GM23338 (cell line): ENCODE measurements at regions not wholly inside any gene's neighbourhood (a gene's known extent, or its start where the extent isn't known, plus 50 kb on each side); places are given as distances from the start of the nearest gene placed in this dataset.

ENCODE experiments used
- ATAC-seq: fragments of 200-7000 bp; cut with Tn5 transposase; 3 replicates; pipeline ENCODE4 v1.9.1; 2020
- DNase-seq: peaks from one replicate; pipeline ENCODE4 v3.0.0-alpha.2; 2015; ENCODE audit warnings: low spot score
- H2AFZ ChIP-seq: fragments of 200-600 bp; sonication (generic); 2 replicates; pipeline ENCODE4 v1.8.0; 2016; ENCODE audit warnings: antibody characterized with exemption, mild to moderate bottlenecking, moderate library complexity
- H3F3A ChIP-seq: fragments of 200-600 bp; sonication (generic); replicated peaks from 2 replicates; pipeline ENCODE4 v1.8.0; 2017; ENCODE audit warnings: antibody characterized with exemption, mixed run types, low read depth
- H3K27ac ChIP-seq: fragments of 200-600 bp; sonication (generic); 2 replicates; pipeline ENCODE4 v1.6.1; 2016; ENCODE audit warnings: low read depth
- H3K27me3 ChIP-seq: fragments of 200-600 bp; sonication (generic); 2 replicates; pipeline ENCODE4 v1.8.0; 2016; ENCODE audit warnings: mild to moderate bottlenecking, mixed run types, moderate library complexity; ENCODE audit not compliant: insufficient read depth
- H3K36me3 ChIP-seq: fragments of 200-600 bp; sonication (generic); 2 replicates; pipeline ENCODE4 v1.8.0; 2016; ENCODE audit warnings: mild to moderate bottlenecking; ENCODE audit not compliant: insufficient read depth
- H3K4me1 ChIP-seq: fragments of 200-600 bp; sonication (generic); 2 replicates; pipeline ENCODE4 v1.8.0; 2016; ENCODE audit warnings: mild to moderate bottlenecking, moderate library complexity; ENCODE audit not compliant: insufficient read depth
- H3K4me2 ChIP-seq: fragments of 200-600 bp; sonication (generic); 2 replicates; pipeline ENCODE4 v1.7.1; 2017; ENCODE audit warnings: mixed run types
- H3K4me3 ChIP-seq: fragments of 200-600 bp; sonication (generic); 2 replicates; pipeline ENCODE4 v1.6.1; 2016; ENCODE audit warnings: mixed run types
- H3K79me2 ChIP-seq: fragments of 200-600 bp; sonication (generic); replicated peaks from 2 replicates; pipeline ENCODE4 v1.8.0; 2017; ENCODE audit warnings: mild to moderate bottlenecking; ENCODE audit not compliant: insufficient read depth
- H3K9me2 ChIP-seq: fragments of 200-600 bp; sonication (generic); 2 replicates; pipeline ENCODE4 v1.8.0; 2017; ENCODE audit not compliant: insufficient read depth
- H4K20me1 ChIP-seq: fragments of 200-600 bp; sonication (generic); replicated peaks from 2 replicates; pipeline ENCODE4 v1.8.0; 2017; ENCODE audit warnings: mild to moderate bottlenecking; ENCODE audit not compliant: insufficient read depth
- H3K27ac Mint-ChIP-seq: 2 replicates; pipeline ENCODE4 v1.8.0; 2020; ENCODE audit warnings: inconsistent platforms, mild to moderate bottlenecking, moderate library complexity, mixed read lengths
- H3K27me3 Mint-ChIP-seq: 3 replicates; pipeline ENCODE4 v1.8.0; 2022; ENCODE audit warnings: low read depth, mild to moderate bottlenecking, moderate library complexity, mixed read lengths, inconsistent platforms; ENCODE audit not compliant: insufficient read depth, poor library complexity
- H3K36me3 Mint-ChIP-seq: 3 replicates; pipeline ENCODE4 v1.8.0; 2021; ENCODE audit warnings: low read depth, mild to moderate bottlenecking, inconsistent platforms, moderate library complexity, mixed read lengths
- H3K4me1 Mint-ChIP-seq: 3 replicates; pipeline ENCODE4 v1.8.0; 2020; ENCODE audit warnings: mild to moderate bottlenecking, inconsistent platforms, mixed read lengths
- H3K4me3 Mint-ChIP-seq: 3 replicates; pipeline ENCODE4 v1.8.0; 2021; ENCODE audit warnings: moderate library complexity, mild to moderate bottlenecking, inconsistent platforms, mixed read lengths
- H3K9me3 Mint-ChIP-seq: 3 replicates; pipeline ENCODE4 v1.8.0; 2020; ENCODE audit warnings: moderate library complexity, mild to moderate bottlenecking, inconsistent platforms, mixed read lengths
- CREB1 ChIP-seq: fragments of 250-450 bp; sonication (Bioruptor Pico); IDR thresholded peaks from 2 replicates; pipeline ENCODE4 v1.5.0; 2020; ENCODE audit warnings: low read depth, mild to moderate bottlenecking, moderate library complexity
- CTCF ChIP-seq, 2 experiments: fragments of 200-600 bp in 1 of 2; sonication (generic) in 1 of 2; conservative IDR thresholded peaks; 2 replicates each; pipeline versions ENCODE4 v1.5.1 to v1.6.1; 2016 to 2017; ENCODE audit warnings: antibody characterized with exemption in 2 of 2, low read depth in 2 of 2, mild to moderate bottlenecking in 2 of 2, moderate library complexity in 1 of 2
- ETS1 ChIP-seq: IDR thresholded peaks from 2 replicates; pipeline ENCODE4 v1.6.1; 2016; ENCODE audit warnings: antibody characterized with exemption
- EZH2 ChIP-seq: fragments of 200-600 bp; sonication (generic); IDR thresholded peaks from one replicate; pipeline ENCODE4 v1.8.0; 2017; ENCODE audit warnings: antibody characterized with exemption, mild to moderate bottlenecking, low read depth; ENCODE audit not compliant: unreplicated experiment
- EZH2phosphoT487 ChIP-seq: fragments of 200-600 bp; sonication (generic); IDR thresholded peaks from one replicate; pipeline ENCODE4 v1.8.1; 2018; ENCODE audit warnings: antibody characterized with exemption; ENCODE audit not compliant: unreplicated experiment
- JUNB ChIP-seq: IDR thresholded peaks from one replicate; pipeline ENCODE4 v1.6.1; 2016; ENCODE audit warnings: antibody characterized with exemption; ENCODE audit not compliant: unreplicated experiment
- POLR2AphosphoS5 ChIP-seq: IDR thresholded peaks from 2 replicates; pipeline ENCODE4 v1.6.1; 2016; ENCODE audit warnings: antibody characterized with exemption, low read depth
- REST ChIP-seq: IDR thresholded peaks from one replicate; pipeline ENCODE4 v1.6.1; 2018; ENCODE audit warnings: antibody characterized with exemption; ENCODE audit not compliant: unreplicated experiment
- STAT1 ChIP-seq: IDR thresholded peaks from one replicate; pipeline ENCODE4 v1.6.1; 2016; ENCODE audit warnings: antibody characterized with exemption; ENCODE audit not compliant: unreplicated experiment
- ZNF114 ChIP-seq: fragments of 250-450 bp; sonication (Bioruptor Pico); IDR thresholded peaks from 2 replicates; pipeline ENCODE4 v1.5.0; 2020; ENCODE audit warnings: mild to moderate bottlenecking, moderate library complexity
- ZNF331 ChIP-seq: fragments of 250-450 bp; sonication (Bioruptor Pico); IDR thresholded peaks from 2 replicates; pipeline ENCODE4 v1.5.0; 2020; ENCODE audit warnings: low read depth, mild to moderate bottlenecking, moderate library complexity
- ZNF462 ChIP-seq: fragments of 250-450 bp; sonication (Bioruptor Pico); IDR thresholded peaks from 2 replicates; pipeline ENCODE4 v1.5.0; 2020; ENCODE audit warnings: mild to moderate bottlenecking, moderate library complexity

GRCh38 chr12:84553331-84554117, 359.1 kb downstream of the SLC6A15 start:
- Mint-ChIP-seq H3K9me3 (no peaks in the 10 kb centered on the region), H3K36me3 (no peaks in the 10 kb centered on the region), H3K27me3 (no peaks in the 10 kb centered on the region), H3K4me1 (no peaks in the 10 kb centered on the region), H3K27ac (no peak overlapping the region), H3K4me3 (no peak overlapping the region)
- TF ChIP-seq EZH2phosphoT487 (no peak), CREB1 (CRISPR knock-in tag) (no peak), EZH2 (no peak), REST (no peak), ZNF462 (CRISPR knock-in tag) (no peak), STAT1 (no peak), JUNB (no peak), ZNF331 (no peak), CTCF (conservative IDR thresholded peaks at IDR 0.05; ENCODE audit: low read depth in 2 of 2) (no peak), ZNF114 (CRISPR knock-in tag) (no peak), POLR2AphosphoS5 (no peak), ETS1 (no peak)
- H3K27ac ChIP-seq = no peak overlapping the region
- ATAC-seq (no peak), DNase-seq (no peak)
- no peaks in the 10 kb centered on the region for H3F3A ChIP-seq
- no peak overlapping the region for H2AFZ ChIP-seq
- H3K36me3 ChIP-seq = no peaks in the 10 kb centered on the region
- H4K20me1 ChIP-seq = no peaks in the 10 kb centered on the region
- no peaks in the 10 kb centered on the region for H3K79me2 ChIP-seq
- H3K4me3 ChIP-seq = no peak overlapping the region
- H3K27me3 ChIP-seq = no peaks in the 10 kb centered on the region
- H3K9me2 ChIP-seq = no peaks in the 10 kb centered on the region
- no peak overlapping the region for H3K4me2 ChIP-seq
- H3K4me1 ChIP-seq = no peaks in the 10 kb centered on the region
